Activated CD4-positive, alpha-beta T cell treated with anti-CD3 and anti-CD28 coated beads, Interleukin-10, Interleukin-2, amounts not matched to agents 100 ng/mL and 50 ng/mL, durations not matched to agents 16 hours and 8 hours (primary cell): ENCODE measurements at regions not wholly inside any gene's neighbourhood (a gene's known extent, or its start where the extent isn't known, plus 50 kb on each side); places are given as distances from the start of the nearest gene placed in this dataset.
A peak's percentile ranks its signal among the peaks of the same experiment; 100 is the strongest.

ENCODE experiments used
- DNase-seq: peaks from one replicate; pipeline ENCODE4 v3.0.0-alpha.2; 2020

DNA sequence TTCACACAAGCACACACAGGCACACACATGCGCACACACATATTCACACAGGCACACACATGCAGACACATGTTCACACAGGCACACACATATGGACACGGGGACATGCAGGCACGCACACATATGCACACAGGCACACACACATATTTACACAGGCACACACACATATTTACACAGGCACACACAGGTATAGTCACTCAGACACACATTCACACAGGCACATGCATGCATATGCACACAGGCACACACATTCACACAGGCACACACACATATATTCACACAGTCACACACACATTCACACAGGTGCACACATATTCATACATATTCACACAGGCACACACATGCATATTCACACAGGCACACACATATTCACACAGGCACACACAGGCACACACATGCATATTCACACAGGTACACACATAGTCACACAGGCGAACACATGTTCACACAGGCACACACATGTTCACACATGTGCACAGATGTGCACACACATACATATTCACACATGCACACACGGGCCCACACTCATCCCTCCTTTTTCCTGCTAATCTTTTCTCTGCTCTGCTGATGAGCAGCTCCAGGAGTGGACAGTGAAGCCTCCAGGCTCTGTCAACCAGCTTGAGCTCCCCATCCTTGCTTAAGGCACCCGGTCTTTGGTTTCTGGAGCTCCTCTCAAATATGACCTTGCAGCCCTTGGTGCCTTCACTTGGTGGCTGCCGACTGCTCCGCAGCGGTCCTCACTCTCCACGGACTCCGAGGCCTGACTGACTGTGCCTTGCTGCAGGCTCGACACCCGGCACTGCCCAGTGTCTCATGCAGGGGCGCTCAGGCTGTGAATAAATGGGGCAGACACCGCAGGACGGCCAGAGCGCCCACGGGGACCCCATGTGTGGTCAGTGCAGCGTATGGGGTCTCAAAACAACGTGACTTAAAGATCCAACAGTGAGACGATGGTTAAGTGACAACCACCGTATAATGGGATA, 581.2 kb upstream of the MGMT start:
- DNase-seq: no peak

DNA sequence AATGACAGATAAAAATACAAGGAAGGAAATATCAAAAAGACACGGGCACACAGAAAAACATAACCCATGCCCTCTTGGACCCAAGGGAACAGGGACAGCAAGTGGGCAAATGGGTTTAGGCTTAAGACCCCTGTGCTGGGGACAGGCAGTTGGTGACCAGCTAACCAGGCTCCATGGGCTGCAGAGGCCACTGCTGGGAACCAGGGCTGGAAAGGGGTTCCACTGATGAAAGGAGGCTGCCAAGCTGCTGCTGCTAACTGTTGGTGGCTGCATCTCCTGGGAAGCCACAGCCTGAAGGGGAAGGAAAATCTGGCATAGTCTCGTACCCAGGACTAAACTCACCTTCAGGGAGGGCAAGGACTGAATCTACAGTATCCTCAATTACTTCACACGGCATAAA, 579.2 kb upstream of the MGMT start:
- no peak for DNase-seq

DNA sequence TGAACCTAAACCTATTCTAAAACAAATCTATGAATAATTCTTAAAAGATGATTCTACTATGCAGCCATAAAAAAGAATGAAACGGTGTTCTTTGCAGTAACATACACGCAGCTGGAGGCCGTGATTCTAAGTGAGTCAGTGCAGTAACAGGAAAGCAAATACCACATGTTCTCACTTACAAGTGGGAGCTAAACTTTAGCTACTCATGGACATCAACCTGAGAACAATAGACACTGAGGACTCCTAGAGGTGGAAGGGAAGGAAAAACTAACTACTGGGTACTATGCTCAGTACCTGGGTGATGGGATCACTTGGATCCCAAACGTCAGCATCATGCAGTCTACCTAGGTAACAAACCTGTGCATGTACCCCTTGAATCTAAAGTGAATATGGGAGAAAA, 575.0 kb upstream of the MGMT start:
- DNase-seq: no peak

DNA sequence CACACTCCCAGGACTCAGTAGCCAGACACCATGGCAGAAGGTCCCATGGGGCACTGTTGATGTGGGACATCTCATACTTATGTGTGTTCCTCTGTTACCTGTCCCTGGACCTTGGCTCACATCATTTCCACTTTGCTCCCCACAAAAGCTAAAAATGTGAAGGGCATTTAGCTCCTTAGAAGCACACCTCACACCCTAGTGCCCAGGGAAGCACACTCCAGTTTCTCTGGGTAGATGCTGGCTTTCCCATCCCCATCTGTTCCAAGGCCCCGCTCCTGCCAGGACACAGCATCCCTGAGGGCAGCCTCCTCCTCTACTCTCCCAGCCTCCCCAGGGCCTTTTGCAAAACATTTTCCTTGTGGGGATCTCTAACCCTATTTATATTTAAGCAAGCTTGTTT, 572.4 kb upstream of the MGMT start:
- no peak for DNase-seq

DNA sequence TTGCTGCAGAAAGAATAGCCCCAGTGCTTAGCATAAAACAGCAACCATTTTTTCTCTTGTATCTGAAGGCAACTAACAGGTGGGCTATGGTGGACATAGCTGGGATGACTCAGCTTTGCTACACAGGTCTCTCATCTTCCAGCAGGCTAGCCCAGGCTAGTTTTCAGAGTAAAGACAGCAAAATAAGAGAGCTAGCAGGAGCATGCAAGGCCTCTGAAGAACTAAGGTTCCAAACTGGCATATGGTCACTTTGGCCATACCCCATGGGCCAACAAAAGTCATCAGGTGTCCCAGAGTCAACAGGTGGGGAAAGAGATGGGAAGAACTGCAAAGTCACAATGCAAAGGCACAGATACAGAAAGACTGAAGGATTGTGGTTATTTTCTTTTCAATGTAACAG, 571.6 kb upstream of the MGMT start:
- DNase-seq: no peak

DNA sequence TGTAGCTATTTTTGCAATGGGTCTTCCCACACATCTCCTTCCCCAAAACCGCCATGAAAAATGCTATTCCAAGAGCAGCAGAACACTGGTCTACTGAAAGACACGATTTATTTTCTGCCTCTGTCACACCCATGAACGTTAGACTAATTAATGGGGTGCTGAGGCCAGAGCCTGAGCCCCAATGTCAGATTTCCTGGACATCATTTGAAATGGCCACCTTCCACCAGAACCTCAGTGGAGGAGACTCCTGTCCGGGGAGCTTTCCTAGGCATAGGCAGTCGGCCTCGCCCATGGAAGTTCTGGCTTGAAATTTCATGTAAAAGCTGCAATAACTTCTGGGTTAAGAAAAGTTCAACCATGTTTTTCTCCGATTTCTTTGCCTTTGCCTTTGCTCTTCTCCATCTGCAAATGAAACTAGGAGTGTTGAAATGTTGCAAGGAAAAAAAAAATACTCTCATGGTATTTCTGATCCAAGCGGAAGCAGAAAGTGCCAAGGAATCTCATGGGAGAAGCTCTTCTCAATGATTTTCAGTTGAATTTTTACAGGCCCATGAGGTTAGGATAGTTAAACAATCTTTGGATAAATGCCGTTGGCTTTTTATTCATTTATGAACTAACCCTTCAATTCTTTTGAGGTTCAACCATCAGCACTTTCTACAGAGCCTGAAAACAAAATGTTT, 570.8 kb upstream of the MGMT start:
- DNase-seq: no peak

DNA sequence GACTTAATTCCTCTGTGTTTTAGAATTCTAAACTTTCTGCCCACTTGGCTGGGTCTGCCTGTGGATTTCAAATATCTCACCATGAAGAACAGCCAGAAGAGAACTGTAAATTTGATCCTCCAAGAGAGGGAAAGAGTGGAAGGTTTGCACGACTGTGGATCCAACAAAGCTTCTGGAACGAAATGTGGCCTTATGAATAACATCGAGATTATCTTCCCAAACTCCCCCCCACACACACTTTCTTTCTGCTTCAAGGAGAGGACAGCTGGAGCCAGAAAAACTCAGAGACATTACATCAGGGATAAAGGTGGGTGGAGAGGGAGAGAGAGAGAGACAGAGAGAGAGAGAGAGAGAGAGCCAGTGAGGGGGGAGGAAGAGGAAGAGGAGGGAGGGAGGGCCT, 570.1 kb upstream of the MGMT start:
- no peak for DNase-seq

DNA sequence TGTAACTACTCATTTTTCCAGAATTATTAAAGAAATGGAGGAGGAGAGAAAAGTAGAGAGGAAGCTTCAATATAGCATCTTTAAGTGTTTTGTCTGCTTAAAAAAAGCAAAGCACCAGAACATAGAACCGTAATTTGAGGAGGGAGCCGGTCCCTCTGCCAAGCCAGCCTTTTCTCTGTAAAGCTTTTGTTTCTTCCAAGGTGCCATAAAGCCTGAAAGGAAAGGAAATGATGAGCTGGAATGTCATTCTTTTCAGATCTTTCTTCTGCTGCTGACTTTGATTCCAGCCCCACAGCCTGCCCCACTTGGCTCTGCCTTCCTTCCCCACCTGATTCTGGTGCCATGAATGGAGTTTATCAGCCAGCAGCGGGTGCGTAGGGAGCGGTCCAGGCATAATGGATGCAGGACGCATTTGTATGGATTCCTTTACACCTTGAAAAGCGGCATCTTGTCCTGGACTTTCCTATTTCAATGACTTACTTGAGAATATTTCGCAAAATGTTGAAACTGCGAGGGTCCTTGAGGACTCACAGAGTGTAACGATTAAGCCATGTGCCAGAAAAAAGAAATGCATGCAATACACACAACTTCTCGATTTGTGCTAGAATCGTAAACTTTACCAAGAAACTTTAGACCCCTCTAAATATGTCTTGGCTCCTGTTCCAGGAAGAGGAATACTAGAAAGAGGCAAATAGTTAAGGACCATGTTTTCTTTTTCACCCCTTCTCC, 569.5 kb upstream of the MGMT start:
- no peak for DNase-seq

DNA sequence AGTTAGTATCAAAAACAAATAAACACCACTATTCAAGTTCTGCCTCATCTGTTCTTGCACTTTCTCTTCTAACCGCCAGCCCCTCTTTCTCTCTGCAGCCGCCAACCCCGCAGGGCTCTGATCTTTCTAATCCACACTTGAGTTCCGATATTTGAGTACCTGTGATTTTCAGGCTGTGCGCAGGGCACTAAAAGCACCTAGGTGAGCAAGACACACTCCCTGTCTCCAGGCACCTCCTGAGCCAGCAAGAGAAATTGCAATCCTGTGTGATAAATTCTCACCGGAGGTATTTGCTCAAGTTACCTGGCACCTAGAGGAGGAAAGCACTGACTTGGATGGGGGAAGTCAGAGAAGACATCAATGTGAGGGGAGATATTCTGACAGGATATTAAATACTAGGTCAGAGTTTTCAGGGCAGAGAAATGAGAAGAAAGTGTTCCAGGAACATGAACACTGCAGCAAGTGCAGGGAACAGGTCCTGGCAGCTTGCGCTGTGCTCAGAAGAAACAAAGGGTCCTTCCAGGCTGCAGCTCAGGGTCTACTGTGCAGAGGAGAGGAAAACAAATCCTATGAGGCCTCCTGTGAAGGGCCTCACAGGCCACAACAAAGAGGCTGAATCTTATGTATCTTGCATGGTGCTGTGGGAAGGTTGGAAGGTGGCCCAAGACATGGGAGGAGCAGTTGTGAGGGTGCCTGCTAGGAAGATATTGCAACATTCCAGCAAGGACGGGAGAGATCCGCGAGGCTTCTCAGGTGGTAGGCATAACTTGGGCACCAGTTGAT, 568.7 kb upstream of the MGMT start:
- no peak for DNase-seq

DNA sequence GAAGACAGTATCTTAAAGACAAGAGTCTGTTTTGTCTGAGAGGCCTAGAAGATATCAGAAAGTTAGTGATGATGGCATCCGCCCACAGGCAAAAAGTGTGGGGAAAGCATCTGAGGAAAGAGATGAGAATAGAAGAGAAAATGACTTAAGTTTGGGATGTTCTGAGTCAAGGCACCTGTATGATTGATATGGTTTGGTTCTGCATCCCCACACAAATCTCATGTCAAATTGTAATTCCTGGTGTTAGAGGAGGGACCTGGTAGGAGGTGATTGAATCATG, 568.2 kb upstream of the MGMT start:
- DNase-seq: no peak

DNA sequence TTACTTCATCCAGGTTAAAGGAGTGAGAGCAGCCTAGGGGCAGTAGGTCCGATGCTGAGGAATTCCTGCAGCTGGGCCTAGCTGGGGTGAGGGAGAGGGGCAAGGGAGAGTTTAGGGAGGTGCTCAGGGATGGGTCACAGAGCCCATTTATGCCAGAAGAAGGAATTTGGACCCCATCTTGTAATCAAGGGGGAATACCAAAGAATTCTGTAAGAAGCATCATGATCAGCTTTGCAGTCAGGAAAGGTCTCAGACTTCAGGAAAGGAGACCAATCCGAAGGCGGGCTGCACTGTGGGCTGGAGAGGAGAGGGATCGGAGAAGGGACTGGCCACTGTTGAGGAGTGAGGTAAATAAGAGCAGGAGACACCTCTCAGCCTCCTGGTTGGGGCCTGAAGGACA, 566.6 kb upstream of the MGMT start:
- DNase-seq: no peak

DNA sequence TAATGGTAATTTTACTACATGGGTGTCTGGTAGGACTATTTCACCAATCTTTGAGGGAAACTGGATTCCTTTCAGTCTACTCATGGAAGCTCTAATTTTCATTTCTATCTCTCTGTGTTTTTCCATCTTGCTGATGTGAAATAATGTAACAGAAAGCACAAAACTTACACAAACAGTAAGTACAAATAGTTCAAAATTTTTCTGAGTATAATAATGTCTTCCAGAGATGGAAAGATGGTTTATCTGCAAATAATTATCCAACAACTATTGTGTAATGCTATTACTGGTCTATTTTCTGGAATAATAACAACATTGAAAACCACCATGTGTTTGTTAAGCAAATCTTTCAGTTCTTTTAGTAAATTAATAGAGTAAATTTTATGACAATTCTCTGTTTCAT, 565.8 kb upstream of the MGMT start:
- DNase-seq: no peak

DNA sequence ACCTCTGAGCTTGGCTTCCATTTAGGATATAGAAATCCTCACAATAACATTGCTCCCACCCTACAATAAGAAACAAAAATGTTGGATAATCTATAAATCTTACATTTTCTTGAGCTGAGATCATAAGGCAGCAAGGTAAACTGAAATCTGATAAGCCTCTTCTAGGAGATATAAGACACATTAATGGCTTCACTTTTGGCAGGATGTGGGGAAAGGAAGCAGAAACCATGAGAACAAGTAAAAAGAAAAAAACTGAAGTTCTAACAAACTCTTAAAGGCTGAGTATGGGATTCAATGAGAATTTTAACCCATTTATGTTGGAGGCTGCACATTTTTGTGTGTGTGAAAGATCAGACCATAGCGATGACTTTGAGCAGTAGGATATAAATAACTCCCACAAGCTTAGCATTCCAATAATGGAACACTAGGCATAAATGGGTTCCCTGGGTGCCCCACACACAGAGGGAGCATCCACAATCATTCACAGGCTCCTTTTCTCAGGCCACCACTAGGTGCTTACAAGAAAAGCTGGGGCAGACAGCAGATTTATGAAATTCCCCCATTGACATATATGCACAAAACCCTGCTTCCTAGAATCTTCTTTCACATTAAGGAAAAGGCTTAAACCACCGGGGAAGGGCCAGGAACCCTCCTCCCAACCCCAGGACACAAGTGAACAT, 564.9 kb upstream of the MGMT start:
- no peak for DNase-seq

DNA sequence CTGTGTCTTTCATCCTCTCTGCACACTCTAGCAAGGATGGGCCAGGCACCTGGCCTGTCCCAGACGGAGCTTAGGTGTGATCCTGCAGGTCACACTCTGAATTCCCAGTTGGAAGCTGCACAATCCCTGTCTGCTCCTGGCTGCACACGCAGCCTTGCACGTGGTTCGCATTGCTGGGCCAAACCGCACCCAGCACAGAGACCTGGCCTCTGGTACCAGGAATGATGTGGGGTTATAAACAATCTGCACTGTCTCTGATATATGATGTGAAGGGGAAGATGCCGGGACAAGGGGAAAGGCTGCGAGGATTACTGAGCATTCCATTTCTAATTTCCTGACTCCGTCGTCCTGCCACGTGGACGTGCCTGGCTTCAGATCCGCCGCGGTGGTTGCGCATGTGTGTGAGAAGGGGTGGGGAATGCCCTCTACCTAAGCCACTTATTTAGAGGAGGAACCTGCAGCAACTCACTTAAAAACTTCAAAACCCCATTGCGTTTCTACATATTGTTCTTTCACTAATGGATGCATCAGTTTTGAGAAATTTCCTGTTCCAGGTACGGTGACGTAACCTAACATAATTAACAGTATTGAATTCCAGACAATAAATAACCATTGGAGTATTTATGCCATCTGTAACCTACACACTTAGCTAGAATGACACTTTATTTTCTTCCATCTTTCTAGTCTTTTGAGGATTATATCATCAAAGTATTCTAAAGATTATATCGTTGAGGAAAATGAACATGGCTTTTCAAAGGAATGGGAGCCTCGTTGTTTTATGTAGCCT, 559.7 kb upstream of the MGMT start:
- no peak for DNase-seq

DNA sequence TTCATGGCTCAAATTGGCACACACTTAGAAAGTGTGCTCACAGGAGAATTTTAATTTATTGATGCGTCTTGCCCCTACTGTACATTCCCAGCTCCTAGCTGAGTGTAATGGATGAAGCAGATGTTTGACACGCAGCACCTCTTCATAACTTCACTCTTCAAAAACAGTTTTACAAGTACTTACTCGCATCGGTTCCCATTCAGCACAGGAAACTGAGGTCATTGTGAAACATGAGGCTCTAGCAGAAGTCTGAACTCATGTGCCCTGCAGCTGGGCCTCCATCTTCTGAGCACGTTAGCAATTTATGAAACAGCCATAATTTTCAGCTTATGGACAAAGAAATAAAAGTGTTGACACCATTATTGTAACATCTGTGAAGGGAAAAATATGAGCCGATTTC, 558.9 kb upstream of the MGMT start:
- DNase-seq: peak; percentile 24

DNA sequence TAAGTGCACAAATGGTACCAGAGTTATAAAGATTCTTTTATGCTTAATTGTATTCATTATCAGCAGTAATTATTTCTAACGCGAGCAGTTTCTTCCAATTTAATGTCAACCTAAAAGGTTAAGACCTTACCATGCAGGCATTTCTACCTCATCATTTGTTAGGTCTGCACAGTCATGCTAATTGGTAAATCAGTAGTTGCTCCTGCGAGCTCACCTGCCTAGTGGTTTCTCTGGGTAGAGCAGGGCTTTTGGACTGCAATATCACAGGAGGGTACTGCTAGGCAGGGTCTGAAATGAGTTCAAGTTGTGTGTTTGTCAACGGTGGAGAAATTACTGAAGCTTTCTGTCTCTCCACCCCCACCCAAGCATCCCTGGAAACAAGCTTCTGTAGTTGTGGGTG, 558.5 kb upstream of the MGMT start:
- no peak for DNase-seq

DNA sequence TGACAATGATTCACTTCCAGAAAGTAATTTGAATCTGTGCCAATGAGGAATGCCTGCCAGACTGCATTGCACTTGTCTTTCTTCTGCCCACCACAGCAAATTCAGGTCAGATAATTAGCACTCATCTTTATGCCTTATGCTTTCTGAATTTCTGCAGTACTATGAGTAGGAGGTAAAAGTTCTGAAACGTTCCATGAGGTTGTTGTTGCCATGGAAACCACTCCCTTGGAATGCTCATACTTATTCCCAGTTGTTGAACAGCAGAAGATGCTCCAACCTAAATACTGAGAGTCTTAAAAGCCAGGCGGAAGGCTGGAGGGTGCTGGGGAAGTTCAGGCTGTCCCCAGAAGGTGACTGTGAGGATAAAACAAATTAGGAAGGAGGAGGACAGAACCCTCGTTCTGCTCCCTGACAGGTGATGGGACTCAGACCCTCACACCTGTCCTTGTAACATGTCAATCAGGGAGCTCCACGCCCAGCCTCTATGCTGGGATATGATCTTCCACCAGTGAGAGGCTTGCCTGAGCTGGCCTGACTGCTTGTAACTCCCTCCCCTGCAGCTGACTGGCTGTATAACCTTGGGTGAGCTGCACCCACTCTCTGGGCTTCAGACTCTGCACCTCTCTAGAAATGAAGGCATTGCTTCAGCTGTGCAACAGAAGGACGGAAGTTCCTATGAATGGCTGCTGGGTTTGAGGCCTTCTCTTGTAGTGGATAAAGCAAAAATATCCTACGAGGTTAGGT, 554.3 kb upstream of the MGMT start:
- no peak for DNase-seq

DNA sequence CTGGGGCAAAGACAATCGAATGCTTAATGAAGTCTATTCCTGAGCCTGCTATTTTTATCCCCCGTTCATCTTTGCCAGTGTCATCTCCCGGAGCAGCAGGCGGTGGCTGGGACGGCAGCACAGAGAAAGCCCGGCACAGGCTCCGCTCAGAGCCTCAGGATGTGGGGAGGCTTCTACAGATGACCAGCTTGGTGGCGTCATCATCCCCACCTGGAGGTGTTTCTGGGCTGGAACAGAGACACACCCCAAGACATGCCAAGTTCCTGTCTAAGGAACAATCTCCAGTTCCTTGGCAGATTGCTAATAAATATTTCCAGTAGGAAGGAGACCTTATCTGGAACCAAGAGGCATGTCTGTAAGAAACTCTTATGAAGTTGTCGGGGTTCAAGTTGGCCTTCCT, 552.4 kb upstream of the MGMT start:
- no peak for DNase-seq

DNA sequence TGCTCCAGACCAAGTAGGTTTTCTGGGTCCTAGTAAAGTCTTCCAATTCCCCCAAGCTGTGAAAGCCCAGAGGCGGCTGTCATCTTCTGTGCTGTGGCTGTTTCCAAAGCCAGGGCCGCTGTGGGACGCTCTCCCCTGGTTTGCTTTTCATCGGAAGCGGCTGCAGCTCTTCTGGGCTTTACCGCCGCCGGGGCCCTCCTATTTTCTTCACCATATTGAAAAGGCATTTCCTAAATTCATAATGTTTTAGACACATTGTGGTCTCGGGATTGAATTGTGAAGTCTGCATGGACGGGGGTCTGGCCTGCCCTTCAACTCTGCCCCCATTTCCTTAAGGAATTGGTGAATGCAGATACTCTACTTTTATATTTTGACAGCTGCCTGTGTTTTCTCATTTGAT, 551.4 kb upstream of the MGMT start:
- no peak for DNase-seq

DNA sequence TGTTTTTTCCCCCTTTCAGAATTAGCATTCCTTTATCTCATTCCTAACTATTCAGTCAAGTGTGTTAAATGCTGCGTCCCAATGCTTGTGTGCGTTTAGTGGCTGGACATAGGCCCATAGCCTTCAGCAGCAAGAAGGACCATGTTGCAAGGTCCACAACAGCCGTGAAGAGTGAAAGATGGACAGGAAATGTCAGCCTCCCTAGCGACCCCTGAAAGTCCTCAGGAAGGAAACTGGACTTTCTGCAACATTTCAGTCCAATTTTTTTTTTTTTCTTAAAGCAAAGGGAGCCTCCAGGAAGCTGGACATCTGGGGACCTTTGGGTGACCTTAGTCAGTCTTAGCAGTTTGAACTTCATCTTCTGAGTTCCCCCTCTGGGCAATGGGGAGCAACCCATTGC, 550.7 kb upstream of the MGMT start:
- no peak for DNase-seq
